Hepatocyte (in vitro differentiated cells): ENCODE measurements at regions not wholly inside any gene's neighbourhood (a gene's known extent, or its start where the extent isn't known, plus 50 kb on each side); places are given as distances from the start of the nearest gene placed in this dataset.

Experiments used
- CTCF ChIP-seq: fragments of 200-600 bp; sonication (generic); IDR thresholded peaks from 2 replicates; pipeline ENCODE4 v1.5.1; 2016; ENCODE audit warnings: antibody characterized with exemption, mild to moderate bottlenecking; ENCODE audit not compliant: poor library complexity
- EZH2 ChIP-seq: fragments of 200-600 bp; sonication (generic); IDR thresholded peaks from 2 replicates; pipeline ENCODE4 v1.6.1; 2016; ENCODE audit warnings: antibody characterized with exemption, mild to moderate bottlenecking, borderline replicate concordance
- EZH2phosphoT487 ChIP-seq: fragments of 200-600 bp; sonication (generic); IDR thresholded peaks from one replicate; pipeline ENCODE4 v1.6.1; 2018; ENCODE audit warnings: antibody characterized with exemption, mild to moderate bottlenecking, low read depth, moderate library complexity; ENCODE audit not compliant: unreplicated experiment, severe bottlenecking

GRCh38 chr1:238664139-238664538, 722.2 kb upstream of the CHRM3 start:
- TF ChIP-seq CTCF (no peak), EZH2 (no peak), EZH2phosphoT487 (no peak)
